ENCODE measurements at regions not wholly inside any gene's neighbourhood (a gene's known extent, or its start where the extent isn't known, plus 50 kb on each side); places are given as distances from the start of the nearest gene placed in this dataset.

GRCh38 chr13:105783261-105783660 is 752.2 kb downstream of the EFNB2 start:
- H3K9ac ChIP-seq (ENCODE audit: low read length): no peak overlapping the region
- ChIA-PET CTCF (no interaction called here), POLR2A (ENCODE audit: unreplicated experiment) (no interaction called here)
- no peak overlapping the region for H2AFZ ChIP-seq (ENCODE audit: low read length)
- DNase-seq: no peak
- no peaks in the 10 kb centered on the region for H3K79me2 ChIP-seq (ENCODE audit: low read length)
- TF ChIP-seq EZH2phosphoT487 (IDR thresholded peaks at IDR 0.05; ENCODE audit: borderline replicate concordance, low read length) (no peak), EZH2 (IDR thresholded peaks at IDR 0.05; ENCODE audit: low read length, unreplicated experiment) (no peak)
- no peaks in the 10 kb centered on the region for H3K9me3 ChIP-seq (ENCODE audit: low read length)
- H3K4me2 ChIP-seq (ENCODE audit: low read length): no peak overlapping the region
- H3F3A ChIP-seq (ENCODE audit: low read length, unreplicated experiment): no peaks in the 10 kb centered on the region
- BruUV-seq (replicated peaks): no TSS peak
- H3K27me3 ChIP-seq (ENCODE audit: low read length): no peaks in the 10 kb centered on the region
- no peak overlapping the region for H3K4me3 ChIP-seq (ENCODE audit: low read length)
- peaks cover 6% of the 10 kb centered on the region; the same call in 1 of the 2 replicates for H3K4me1 ChIP-seq (ENCODE audit: insufficient read depth, low read length)
- H3K9me2 ChIP-seq (replicated peaks; ENCODE audit: low read length): no peaks in the 10 kb centered on the region
- intact Hi-C loops (cut with micrococcal nuclease): no loop called here
- H3K36me3 ChIP-seq (ENCODE audit: low read depth, low read length): no peaks in the 10 kb centered on the region
- H3K27ac ChIP-seq (ENCODE audit: low read length): no peak overlapping the region
- no peak for ATAC-seq
- no peaks in the 10 kb centered on the region for H4K20me1 ChIP-seq (ENCODE audit: low read length)

GRCh38 chr13:105778196-105778595 is 757.3 kb downstream of the EFNB2 start:
- no peaks in the 10 kb centered on the region for H4K20me1 ChIP-seq (ENCODE audit: low read length)
- H3K4me2 ChIP-seq (ENCODE audit: low read length): no peak overlapping the region
- TF ChIP-seq EZH2 (IDR thresholded peaks at IDR 0.05; ENCODE audit: low read length, unreplicated experiment) (no peak), EZH2phosphoT487 (IDR thresholded peaks at IDR 0.05; ENCODE audit: borderline replicate concordance, low read length) (no peak), CTCF (conservative IDR thresholded peaks at IDR 0.05; ENCODE audit: low read depth, low read length) (no peak)
- no peaks in the 10 kb centered on the region for H3K9me3 ChIP-seq (ENCODE audit: low read length)
- intact Hi-C loops (cut with micrococcal nuclease): loop anchor here (10.0 kb wide), 1 partner anchor 197 kb away; no protein-coding TSS in a partner anchor
- BruUV-seq (replicated peaks): no TSS peak
- no peaks in the 10 kb centered on the region for H3K27me3 ChIP-seq (ENCODE audit: low read length)
- no peak overlapping the region for H3K27ac ChIP-seq (ENCODE audit: low read length)
- peaks cover 14% of the 10 kb centered on the region for H3K4me1 ChIP-seq (ENCODE audit: insufficient read depth, low read length)
- ChIA-PET CTCF (no interaction called here), POLR2A (ENCODE audit: unreplicated experiment) (no interaction called here)
- no peak overlapping the region for H3K9ac ChIP-seq (ENCODE audit: low read length)
- H3K36me3 ChIP-seq (ENCODE audit: low read depth, low read length): no peaks in the 10 kb centered on the region
- no peak overlapping the region for H2AFZ ChIP-seq (ENCODE audit: low read length)
- no peaks in the 10 kb centered on the region for H3K9me2 ChIP-seq (replicated peaks; ENCODE audit: low read length)
- no peaks in the 10 kb centered on the region for H3F3A ChIP-seq (ENCODE audit: low read length, unreplicated experiment)
- no peak for DNase-seq
- no peak overlapping the region for H3K4me3 ChIP-seq (ENCODE audit: low read length)
- no peak for ATAC-seq
- H3K79me2 ChIP-seq (ENCODE audit: low read length): no peaks in the 10 kb centered on the region

GRCh38 chr13:105774739-105775460 is 760.6 kb downstream of the EFNB2 start:
- H3K9me3 ChIP-seq (ENCODE audit: low read length): no peaks in the 10 kb centered on the region
- ChIA-PET CTCF (no interaction called here), POLR2A (ENCODE audit: unreplicated experiment) (no interaction called here)
- H3K4me2 ChIP-seq (ENCODE audit: low read length): peak overlapping the region; percentile 41
- no peaks in the 10 kb centered on the region for H3F3A ChIP-seq (ENCODE audit: low read length, unreplicated experiment)
- H3K9ac ChIP-seq (ENCODE audit: low read length): no peak overlapping the region; the same call in 1 of the 2 replicates
- H3K4me1 ChIP-seq (ENCODE audit: insufficient read depth, low read length): peaks cover 14% of the 10 kb centered on the region
- H3K27ac ChIP-seq (ENCODE audit: low read length): peak overlapping the region; percentile 73
- H3K36me3 ChIP-seq (ENCODE audit: low read depth, low read length): no peaks in the 10 kb centered on the region
- no peaks in the 10 kb centered on the region for H3K27me3 ChIP-seq (ENCODE audit: low read length)
- peak overlapping the region; percentile 32; the same call in 1 of the 2 replicates for H3K4me3 ChIP-seq (ENCODE audit: low read length)
- ATAC-seq: peak; percentile 82
- H3K79me2 ChIP-seq (ENCODE audit: low read length): no peaks in the 10 kb centered on the region
- no TSS peak for BruUV-seq (replicated peaks)
- no peaks in the 10 kb centered on the region for H4K20me1 ChIP-seq (ENCODE audit: low read length)
- TF ChIP-seq EZH2phosphoT487 (IDR thresholded peaks at IDR 0.05; ENCODE audit: borderline replicate concordance, low read length): no peak
- no peak for TF ChIP-seq EZH2 (IDR thresholded peaks at IDR 0.05; ENCODE audit: low read length, unreplicated experiment)
- TF ChIP-seq CTCF (conservative IDR thresholded peaks at IDR 0.05; ENCODE audit: low read depth, low read length): no peak
- DNase-seq: peak; percentile 74
- intact Hi-C loops (cut with micrococcal nuclease): loop anchor here (10.0 kb wide), 1 partner anchor 200 kb away; no protein-coding TSS in a partner anchor
- H2AFZ ChIP-seq (ENCODE audit: low read length): no peak overlapping the region
- H3K9me2 ChIP-seq (replicated peaks; ENCODE audit: low read length): no peaks in the 10 kb centered on the region
